Tibial nerve (tissue), 4 donors: ENCODE measurements at regions not wholly inside any gene's neighbourhood (a gene's known extent, or its start where the extent isn't known, plus 50 kb on each side); places are given as distances from the start of the nearest gene placed in this dataset.
A peak's percentile ranks its signal among the peaks of the same experiment; 100 is the strongest.

Experiments
- DNase-seq, 2 donors: peaks; one replicate each; pipeline ENCODE4 v3.0.0-alpha.2; 2019; ENCODE audit warnings: low spot score in 2 of 2
- H3K27ac ChIP-seq, 4 donors: fragments of 200-600 bp; sonication (generic) in 3 of 4; one replicate each; pipeline ENCODE4 v1.5.1; 2017 to 2019; ENCODE audit warnings: mild to moderate bottlenecking in 1 of 4
- H3K27me3 ChIP-seq, 2 donors: fragments of 200-600 bp; sonication (generic) in 1 of 2; one replicate each; pipeline versions ENCODE4 v1.5.1 to v1.6.0; 2017 to 2019
- H3K36me3 ChIP-seq, 3 donors: fragments of 200-600 bp; sonication (generic); one replicate each; pipeline ENCODE4 v1.5.1; 2018 to 2019
- H3K4me1 ChIP-seq, 4 donors: fragments of 200-600 bp; sonication (generic) in 3 of 4; one replicate each; pipeline ENCODE4 v1.5.1; 2017 to 2019
- H3K4me3 ChIP-seq, 4 donors: fragments of 200-600 bp; sonication (generic) in 3 of 4; one replicate each; pipeline ENCODE4 v1.5.1; 2017 to 2019; ENCODE audit warnings: mild to moderate bottlenecking in 1 of 4, moderate library complexity in 1 of 4
- H3K9me3 ChIP-seq, 4 donors: fragments of 200-600 bp; sonication (generic) in 3 of 4; one replicate each; pipeline ENCODE4 v1.5.1; 2017 to 2019
- EP300 ChIP-seq, 2 donors: sonication (generic); formaldehyde crosslinking; IDR thresholded peaks; one replicate each; pipeline ENCODE4 v1.6.1; 2017; ENCODE audit warnings: antibody characterized with exemption in 2 of 2, mild to moderate bottlenecking in 1 of 2
- POLR2A ChIP-seq, 2 donors: fragments of 450-650 bp; IDR thresholded peaks; one replicate each; pipeline ENCODE4 v1.6.1; 2017; ENCODE audit warnings: antibody characterized with exemption in 2 of 2, mild to moderate bottlenecking in 2 of 2, moderate library complexity in 2 of 2
- WGBS, 2 donors: methylation state at CpG; one replicate each; pipeline ENCODE4 v1.1.5; 2018; 5-methylcytosine and 5-hydroxymethylcytosine counted together
- TF ChIP-seq, protein P1 (sequence below), 5 experiments: fragments of 200-600 bp in 3 of 5; fragments of 450-650 bp in 2 of 5; sonication (generic) in 3 of 5; IDR thresholded peaks; one replicate each; pipeline ENCODE4 v1.5.1; 2016 to 2019; ENCODE audit warnings: antibody characterized with exemption in 5 of 5, mild to moderate bottlenecking in 3 of 5, moderate library complexity in 2 of 5

GRCh38 chr18:66735933-66736332 lies 132.0 kb upstream of the CDH19 start:
- Histone ChIP-seq H3K27me3 (no peaks in the 10 kb centered on the region), H3K36me3 (no peaks in the 10 kb centered on the region), H3K4me3 (no peak overlapping the region), H3K27ac (peak overlapping the region in 2 of 4 donors; percentile 89 to 91), H3K9me3 (no peaks in the 10 kb centered on the region), H3K4me1 (peaks cover 0 to 29% (median 5%) of the 10 kb centered on the region in 4 donors)
- WGBS, 2 donors: 80 to 91% methylated on average over 1 of the region's 1 CpG
- DNase-seq: no peak
- TF ChIP-seq EP300 (IDR thresholded peaks at IDR 0.05) (no peak), POLR2A (IDR thresholded peaks at IDR 0.05) (no peak)
- TF ChIP-seq, protein P1, sequence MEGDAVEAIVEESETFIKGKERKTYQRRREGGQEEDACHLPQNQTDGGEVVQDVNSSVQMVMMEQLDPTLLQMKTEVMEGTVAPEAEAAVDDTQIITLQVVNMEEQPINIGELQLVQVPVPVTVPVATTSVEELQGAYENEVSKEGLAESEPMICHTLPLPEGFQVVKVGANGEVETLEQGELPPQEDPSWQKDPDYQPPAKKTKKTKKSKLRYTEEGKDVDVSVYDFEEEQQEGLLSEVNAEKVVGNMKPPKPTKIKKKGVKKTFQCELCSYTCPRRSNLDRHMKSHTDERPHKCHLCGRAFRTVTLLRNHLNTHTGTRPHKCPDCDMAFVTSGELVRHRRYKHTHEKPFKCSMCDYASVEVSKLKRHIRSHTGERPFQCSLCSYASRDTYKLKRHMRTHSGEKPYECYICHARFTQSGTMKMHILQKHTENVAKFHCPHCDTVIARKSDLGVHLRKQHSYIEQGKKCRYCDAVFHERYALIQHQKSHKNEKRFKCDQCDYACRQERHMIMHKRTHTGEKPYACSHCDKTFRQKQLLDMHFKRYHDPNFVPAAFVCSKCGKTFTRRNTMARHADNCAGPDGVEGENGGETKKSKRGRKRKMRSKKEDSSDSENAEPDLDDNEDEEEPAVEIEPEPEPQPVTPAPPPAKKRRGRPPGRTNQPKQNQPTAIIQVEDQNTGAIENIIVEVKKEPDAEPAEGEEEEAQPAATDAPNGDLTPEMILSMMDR (IDR thresholded peaks at IDR 0.05): no peak

GRCh38 chr18:66734451-66734850 lies 130.6 kb upstream of the CDH19 start:
- H3K27ac ChIP-seq: peak overlapping the region; percentile 2 to 91 (median 67)
- TF ChIP-seq, protein P1 (IDR thresholded peaks at IDR 0.05): no peak
- TF ChIP-seq EP300 (IDR thresholded peaks at IDR 0.05): no peak
- TF ChIP-seq POLR2A (IDR thresholded peaks at IDR 0.05): no peak
- DNase-seq: no peak
- peaks cover 0 to 44% (median 8%) of the 10 kb centered on the region in 4 donors for H3K4me1 ChIP-seq
- no peaks in the 10 kb centered on the region for H3K9me3 ChIP-seq
- WGBS, 2 donors: 44 to 53% methylated on average over 2 of the region's 2 CpGs
- H3K4me3 ChIP-seq: no peak overlapping the region
- no peaks in the 10 kb centered on the region for H3K36me3 ChIP-seq
- no peaks in the 10 kb centered on the region for H3K27me3 ChIP-seq

DNA sequence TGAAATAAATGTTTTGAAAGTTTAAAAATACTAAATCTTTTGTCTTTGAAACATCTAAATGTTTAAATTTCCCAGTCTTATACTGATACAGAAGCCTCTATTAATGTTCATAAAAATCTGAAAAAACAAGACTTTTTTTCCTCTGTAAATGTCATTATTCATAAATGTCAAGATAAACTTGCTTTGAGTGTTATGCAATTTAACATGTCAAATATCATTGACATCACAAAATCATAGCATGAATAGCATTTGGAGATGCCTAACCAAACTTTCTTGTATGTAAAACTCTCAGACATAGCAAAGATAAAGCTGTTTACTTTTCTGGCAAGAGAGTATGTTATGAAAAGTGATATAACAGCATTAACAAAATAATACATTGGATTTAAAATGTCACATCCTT lies 128.0 kb upstream of the CDH19 start:
- Histone ChIP-seq H3K27ac (peak overlapping the region; percentile 37 to 91 (median 70)), H3K4me3 (no peak overlapping the region), H3K4me1 (peaks cover 0 to 69% (median 19%) of the 10 kb centered on the region in 4 donors), H3K27me3 (no peaks in the 10 kb centered on the region), H3K36me3 (no peaks in the 10 kb centered on the region), H3K9me3 (no peaks in the 10 kb centered on the region)
- no peak for DNase-seq
- TF ChIP-seq, protein P1 (IDR thresholded peaks at IDR 0.05): no peak
- no peak for TF ChIP-seq POLR2A (IDR thresholded peaks at IDR 0.05)
- TF ChIP-seq EP300 (IDR thresholded peaks at IDR 0.05): no peak

GRCh38 chr18:66729442-66730239 lies 125.8 kb upstream of the CDH19 start:
- H3K36me3 ChIP-seq: no peaks in the 10 kb centered on the region
- H3K4me1 ChIP-seq: peaks cover 0 to 77% (median 36%) of the 10 kb centered on the region in 4 donors
- no peaks in the 10 kb centered on the region for H3K27me3 ChIP-seq
- DNase-seq: peak in 1 of 2 donors; percentile 35
- H3K9me3 ChIP-seq: no peaks in the 10 kb centered on the region
- no peak overlapping the region for H3K4me3 ChIP-seq
- TF ChIP-seq EP300 (IDR thresholded peaks at IDR 0.05): peak; percentile 88 to 94
- TF ChIP-seq, protein P1 (IDR thresholded peaks at IDR 0.05): peak in 1 of 5 experiments; percentile 13
- TF ChIP-seq POLR2A (IDR thresholded peaks at IDR 0.05): no peak
- peak overlapping the region; percentile 58 to 91 (median 82) for H3K27ac ChIP-seq
- whole genome bisulfite sequencing, 2 donors: 12 to 21% methylated on average over 2 of the region's 2 CpGs

DNA sequence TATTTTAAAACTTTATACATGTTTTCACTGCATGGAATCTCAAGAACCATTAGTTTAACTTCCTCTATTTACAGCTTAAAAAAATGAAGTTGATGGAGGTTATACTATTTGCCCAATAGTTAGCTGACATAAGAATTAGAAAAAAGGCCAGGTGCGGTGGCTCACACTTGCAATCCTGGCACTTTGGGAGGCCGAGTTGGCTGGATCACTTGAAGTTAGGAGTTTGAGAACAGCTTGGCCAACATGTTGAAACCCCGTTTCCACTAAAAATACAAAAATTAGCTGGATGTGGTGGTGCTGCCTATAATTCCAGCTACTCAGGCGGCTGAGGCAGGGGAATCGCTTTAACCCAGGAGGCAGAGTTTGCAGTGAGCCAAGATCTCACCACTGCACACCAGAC lies 125.1 kb upstream of the CDH19 start:
- Histone ChIP-seq H3K4me1 (peaks cover 0 to 75% (median 36%) of the 10 kb centered on the region in 4 donors), H3K4me3 (no peak overlapping the region), H3K27me3 (no peaks in the 10 kb centered on the region), H3K36me3 (no peaks in the 10 kb centered on the region), H3K27ac (peak overlapping the region; percentile 58 to 91 (median 82)), H3K9me3 (no peaks in the 10 kb centered on the region)
- 81 to 82% methylated on average over 5 of the region's 5 CpGs for WGBS, 2 donors
- TF ChIP-seq POLR2A (IDR thresholded peaks at IDR 0.05) (no peak), EP300 (IDR thresholded peaks at IDR 0.05) (no peak)
- TF ChIP-seq, protein P1 (IDR thresholded peaks at IDR 0.05): no peak
- no peak for DNase-seq
